Kidney (tissue), 13 donors: ENCODE measurements at regions not wholly inside any gene's neighbourhood (a gene's known extent, or its start where the extent isn't known, plus 50 kb on each side); places are given as distances from the start of the nearest gene placed in this dataset.

Experiments
- DNase-seq, 5 donors: peaks; one replicate each; pipeline ENCODE4 v3.0.0-alpha.2; 2013 to 2020
- FAIRE-seq: peaks from 2 replicates; lab custom pipeline; 2012; peaks lifted over from hg19 to GRCh38; lab: Jason Lieb, UNC
- H3K27ac ChIP-seq, 2 donors: one replicate each; pipeline ENCODE4 v1.7.0; 2013; ENCODE audit warnings: low read depth in 2 of 2, low read length in 2 of 2, inconsistent platforms in 1 of 2
- H3K27me3 ChIP-seq: one replicate; pipeline ENCODE4 v1.7.1; 2013; ENCODE audit warnings: low read length, inconsistent platforms; ENCODE audit not compliant: control insufficient read depth, insufficient read depth
- H3K36me3 ChIP-seq, 3 donors: one replicate each; pipeline versions ENCODE4 v1.7.0 to v1.7.1; 2013; ENCODE audit warnings: low read length in 3 of 3, control low read depth in 1 of 3, inconsistent platforms in 1 of 3; ENCODE audit not compliant: insufficient read depth in 3 of 3, control insufficient read depth in 2 of 3
- H3K4me1 ChIP-seq, 3 donors: one replicate each; pipeline versions ENCODE4 v1.7.0 to v1.7.1; 2013; ENCODE audit warnings: low read length in 3 of 3, inconsistent platforms in 1 of 3, low read depth in 1 of 3; ENCODE audit not compliant: control insufficient read depth in 2 of 3, insufficient read depth in 2 of 3
- H3K4me3 ChIP-seq, 3 donors: one replicate each; pipeline versions ENCODE4 v1.7.0 to v1.8.1; 2013; ENCODE audit warnings: low read length in 3 of 3, control low read depth in 1 of 3, inconsistent platforms in 1 of 3
- H3K9ac ChIP-seq, 3 donors: one replicate each; pipeline versions ENCODE4 v1.7.0 to v1.7.1; 2013; ENCODE audit warnings: low read length in 3 of 3, control low read depth in 1 of 3, inconsistent platforms in 1 of 3
- H3K9me3 ChIP-seq, 3 donors: one replicate each; pipeline versions ENCODE4 v1.7.0 to v1.7.1; 2013; ENCODE audit warnings: low read length in 3 of 3, control low read depth in 1 of 3, inconsistent platforms in 1 of 3; ENCODE audit not compliant: control insufficient read depth in 2 of 3, insufficient read depth in 1 of 3
- intact Hi-C: fragments of 100-400 bp; cut with DNase I; formaldehyde crosslinking; loops from one replicate; pipeline ENCODE4 v1.11.1; 2022
- TF ChIP-seq, protein P1 (sequence below): IDR thresholded peaks from 3 replicates; pipeline ENCODE4 v1.5.1; 2012; ENCODE audit warnings: mild to moderate bottlenecking, moderate library complexity, borderline replicate concordance; ENCODE audit not compliant: insufficient read depth; ENCODE audit errors: extremely low read depth
- donor health status: control.
- donor health status: control.
- donor health status: control.
- donor health status: control.
- donor health status: control.
- donor health status: DM: yes; HTN: yes; CAD: no.
- donor health status: Normal renal cell carcinoma (clear cell type).

DNA sequence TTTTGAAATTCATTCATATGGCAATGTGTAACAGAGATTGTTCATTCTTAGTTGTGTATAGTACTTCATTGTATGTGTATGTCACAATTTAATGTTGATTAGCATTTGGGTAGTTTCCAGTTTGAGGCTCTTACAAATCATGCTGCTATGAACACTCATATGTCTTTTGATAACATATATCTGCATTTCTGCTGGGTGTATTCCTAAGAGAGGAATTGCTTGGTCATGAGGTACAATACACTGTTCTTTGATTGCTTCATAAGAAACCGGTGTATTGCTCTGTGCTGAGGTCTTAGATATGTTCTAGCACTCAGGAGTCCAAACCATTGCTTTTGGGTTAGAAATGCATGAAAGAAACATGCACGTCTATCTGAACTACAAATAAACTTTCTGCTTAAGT lies 492.9 kb upstream of the JAG1 start:
- Histone ChIP-seq H3K27ac (no peak overlapping the region), H3K4me1 (no peaks in the 10 kb centered on the region), H3K36me3 (no peaks in the 10 kb centered on the region), H3K9ac (no peak overlapping the region), H3K9me3 (no peaks in the 10 kb centered on the region), H3K27me3 (no peaks in the 10 kb centered on the region), H3K4me3 (no peak overlapping the region)
- FAIRE-seq (no peak), DNase-seq (no peak)
- TF ChIP-seq, protein P1, sequence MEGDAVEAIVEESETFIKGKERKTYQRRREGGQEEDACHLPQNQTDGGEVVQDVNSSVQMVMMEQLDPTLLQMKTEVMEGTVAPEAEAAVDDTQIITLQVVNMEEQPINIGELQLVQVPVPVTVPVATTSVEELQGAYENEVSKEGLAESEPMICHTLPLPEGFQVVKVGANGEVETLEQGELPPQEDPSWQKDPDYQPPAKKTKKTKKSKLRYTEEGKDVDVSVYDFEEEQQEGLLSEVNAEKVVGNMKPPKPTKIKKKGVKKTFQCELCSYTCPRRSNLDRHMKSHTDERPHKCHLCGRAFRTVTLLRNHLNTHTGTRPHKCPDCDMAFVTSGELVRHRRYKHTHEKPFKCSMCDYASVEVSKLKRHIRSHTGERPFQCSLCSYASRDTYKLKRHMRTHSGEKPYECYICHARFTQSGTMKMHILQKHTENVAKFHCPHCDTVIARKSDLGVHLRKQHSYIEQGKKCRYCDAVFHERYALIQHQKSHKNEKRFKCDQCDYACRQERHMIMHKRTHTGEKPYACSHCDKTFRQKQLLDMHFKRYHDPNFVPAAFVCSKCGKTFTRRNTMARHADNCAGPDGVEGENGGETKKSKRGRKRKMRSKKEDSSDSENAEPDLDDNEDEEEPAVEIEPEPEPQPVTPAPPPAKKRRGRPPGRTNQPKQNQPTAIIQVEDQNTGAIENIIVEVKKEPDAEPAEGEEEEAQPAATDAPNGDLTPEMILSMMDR, result no peak
- intact Hi-C loops, result no loop called here

DNA sequence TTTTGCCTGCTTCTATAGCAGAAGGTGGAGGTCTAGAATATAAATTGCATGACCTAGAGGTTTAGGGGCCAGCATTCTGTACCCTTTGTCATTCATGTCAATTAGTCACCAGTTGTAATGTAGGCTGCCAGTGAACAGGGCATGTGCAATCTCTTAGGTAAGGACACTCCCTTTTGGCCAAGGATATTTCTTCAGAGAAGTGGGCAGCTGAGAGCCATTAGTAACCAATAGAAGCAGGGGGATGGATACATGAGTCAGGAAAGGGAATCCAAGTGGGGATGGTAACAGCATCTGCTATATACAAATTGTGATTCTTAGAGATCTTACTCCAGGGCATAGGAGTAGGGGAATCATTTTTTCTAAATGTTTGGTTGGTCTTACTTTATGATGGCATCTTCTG lies 494.2 kb upstream of the JAG1 start:
- Histone ChIP-seq H3K27me3 (no peaks in the 10 kb centered on the region), H3K4me1 (no peaks in the 10 kb centered on the region), H3K9me3 (no peaks in the 10 kb centered on the region), H3K9ac (no peak overlapping the region), H3K4me3 (no peak overlapping the region), H3K36me3 (no peaks in the 10 kb centered on the region), H3K27ac (no peak overlapping the region)
- no peak for DNase-seq
- intact Hi-C loops, result no loop called here
- TF ChIP-seq, protein P1, result no peak
- FAIRE-seq, result no peak

DNA sequence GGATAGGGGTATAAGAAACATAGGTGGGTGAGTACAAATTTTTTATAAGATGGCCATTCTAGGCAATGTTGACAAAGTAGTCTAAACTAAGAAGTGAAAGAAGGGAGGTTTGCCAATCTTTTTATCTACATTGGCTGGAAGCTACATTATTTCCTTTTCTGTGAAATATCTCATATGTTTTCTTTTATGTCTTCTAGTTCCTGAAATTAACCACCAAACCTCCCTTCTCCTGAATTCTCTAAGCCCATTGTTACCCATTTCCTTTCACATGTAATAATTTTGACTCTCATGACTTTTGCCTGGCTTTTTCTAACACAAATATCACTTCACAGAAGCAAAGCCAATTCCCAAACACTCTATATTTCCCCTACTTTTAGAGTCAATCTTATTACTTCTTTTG lies 496.2 kb upstream of the JAG1 start:
- Histone ChIP-seq H3K36me3 (no peaks in the 10 kb centered on the region), H3K9me3 (no peaks in the 10 kb centered on the region), H3K4me1 (no peaks in the 10 kb centered on the region), H3K27me3 (no peaks in the 10 kb centered on the region), H3K9ac (no peak overlapping the region), H3K4me3 (no peak overlapping the region), H3K27ac (no peak overlapping the region)
- DNase-seq (peak in 1 of 5 donors; percentile 28), FAIRE-seq (no peak)
- intact Hi-C loops, result no loop called here
- TF ChIP-seq, protein P1, result no peak

DNA sequence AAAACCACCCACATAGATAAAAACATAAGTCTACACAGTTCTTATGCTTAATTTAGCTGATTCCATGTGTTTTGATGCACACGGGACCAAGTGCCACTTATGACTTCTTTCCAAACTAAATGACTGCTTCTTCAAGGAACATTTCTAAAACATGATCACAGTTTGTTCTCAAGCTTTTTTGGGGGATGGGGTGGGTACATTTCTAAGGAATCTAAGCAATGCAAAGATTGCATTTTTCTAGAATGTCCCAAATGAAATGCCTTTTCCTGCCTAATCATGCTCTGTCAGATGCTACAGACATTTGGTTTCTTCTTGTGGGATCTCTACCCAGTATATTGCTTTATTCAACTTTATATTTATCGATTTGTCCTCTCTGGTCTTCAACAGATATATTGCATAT lies 496.8 kb upstream of the JAG1 start:
- Histone ChIP-seq H3K4me3 (no peak overlapping the region), H3K36me3 (no peaks in the 10 kb centered on the region), H3K27me3 (no peaks in the 10 kb centered on the region), H3K9me3 (no peaks in the 10 kb centered on the region), H3K4me1 (no peaks in the 10 kb centered on the region), H3K9ac (no peak overlapping the region), H3K27ac (no peak overlapping the region)
- intact Hi-C loops, result no loop called here
- TF ChIP-seq, protein P1, result no peak
- no peak for DNase-seq
- no peak for FAIRE-seq
